GM12878 (cell line): ENCODE measurements at regions not wholly inside any gene's neighbourhood (a gene's known extent, or its start where the extent isn't known, plus 50 kb on each side); places are given as distances from the start of the nearest gene placed in this dataset.

Experiments used
- ATAC-seq: fragments of 200-7000 bp; cut with Tn5 transposase; 3 replicates; pipeline ENCODE4 v1.9.1; 2020; ENCODE audit warnings: mild to moderate bottlenecking, moderate library complexity
- BruUV-seq: library from RNA; stranded (reverse); fragments of 400-500 nt; replicated peaks from 2 replicates; lab custom pipeline; 2021; lab: Mats Ljungman, UMichigan
- CTCF ChIA-PET: fragments of 300-600 bp; sonication (Branson Sonifier 250); formaldehyde crosslinking; extraction: SDS; loops from one replicate; lab custom pipeline; 2021; ENCODE audit warnings: inconsistent platforms; lab: Yijun Ruan, JAX
- POLR2A ChIA-PET: fragments of 350-600 bp; formaldehyde crosslinking; extraction: SDS; loops from one replicate; lab custom pipeline; 2021; ENCODE audit warnings: inconsistent platforms; lab: Charles Lee
- RAD21 ChIA-PET: fragments of 300-600 bp; sonication (Branson Sonifier 250); formaldehyde crosslinking; loops from one replicate; lab custom pipeline; 2023; ENCODE audit warnings: antibody characterized with exemption; ENCODE audit not compliant: unreplicated experiment; lab: Charles Lee
- SMC1A ChIA-PET: fragments of 300-600 bp; sonication (Branson Sonifier 250); formaldehyde crosslinking; loops from one replicate; lab custom pipeline; 2023; ENCODE audit not compliant: unreplicated experiment, uncharacterized antibody; lab: Charles Lee
- DNase-seq: peaks from one replicate; pipeline ENCODE4 v3.0.0-alpha.2; 2011; ENCODE audit warnings: low read depth, low spot score
- FAIRE-seq: peaks from 3 replicates; lab custom pipeline; 2011; peaks lifted over from hg19 to GRCh38; lab: Jason Lieb, UNC
- H2AFZ ChIP-seq: 2 replicates; pipeline ENCODE4 v1.6.0; 2011; ENCODE audit warnings: low read depth, low read length, control low read depth; ENCODE audit not compliant: control insufficient read depth
- H3K27ac ChIP-seq: 2 replicates; pipeline ENCODE4 v1.5.1; 2011; ENCODE audit warnings: control low read depth; ENCODE audit not compliant: control insufficient read depth, insufficient read depth
- H3K27me3 ChIP-seq, 2 experiments: replicated peaks in 1 of 2; 2 replicates each; pipeline versions ENCODE4 v1.6.0 to v1.6.1; 2011; ENCODE audit warnings: low read length in 1 of 2; ENCODE audit not compliant: control insufficient read depth in 2 of 2, insufficient read depth in 2 of 2
- H3K36me3 ChIP-seq, 2 experiments: 2 replicates each; pipeline ENCODE4 v1.5.1; 2011; ENCODE audit warnings: low read length in 1 of 2; ENCODE audit not compliant: control insufficient read depth in 2 of 2, insufficient read depth in 2 of 2
- H3K4me1 ChIP-seq: 2 replicates; pipeline ENCODE4 v1.6.1; 2011; ENCODE audit warnings: mild to moderate bottlenecking, low read length, moderate library complexity, mixed read lengths; ENCODE audit not compliant: control insufficient read depth, insufficient read depth
- H3K4me2 ChIP-seq: 2 replicates; pipeline ENCODE4 v1.6.0; 2011; ENCODE audit warnings: control low read depth; ENCODE audit not compliant: control insufficient read depth, insufficient read depth
- H3K4me3 ChIP-seq: fragments of 200-600 bp; sonication (generic); 2 replicates; pipeline ENCODE4 v1.5.1; 2016
- H3K79me2 ChIP-seq: 2 replicates; pipeline ENCODE4 v1.6.0; 2011; ENCODE audit warnings: low read length; ENCODE audit not compliant: control insufficient read depth, insufficient read depth
- H3K9ac ChIP-seq: 2 replicates; pipeline ENCODE4 v1.8.0; 2011; ENCODE audit warnings: low read length, control low read depth, mixed read lengths; ENCODE audit not compliant: control insufficient read depth, insufficient read depth
- H3K9me3 ChIP-seq: replicated peaks from 3 replicates; pipeline ENCODE4 v1.5.1; 2011; ENCODE audit warnings: mild to moderate bottlenecking, low read length; ENCODE audit not compliant: control insufficient read depth, insufficient read depth
- H4K20me1 ChIP-seq: 2 replicates; pipeline ENCODE4 v1.6.0; 2011; ENCODE audit not compliant: control insufficient read depth, insufficient read depth
- JUNB ChIP-seq: IDR thresholded peaks from 2 replicates; pipeline ENCODE4 v1.6.1; 2016; ENCODE audit warnings: antibody characterized with exemption, mild to moderate bottlenecking
- KLF5 ChIP-seq: fragments of 450-650 bp; IDR thresholded peaks from 2 replicates; pipeline ENCODE4 v1.6.1; 2014; ENCODE audit warnings: mild to moderate bottlenecking; ENCODE audit not compliant: partially characterized antibody
- PAX5 ChIP-seq: IDR thresholded peaks from 2 replicates; pipeline ENCODE4 v1.6.1; 2011; ENCODE audit warnings: low read depth, low read length, borderline replicate concordance
- PAX8 ChIP-seq: fragments of 450-650 bp; IDR thresholded peaks from 2 replicates; pipeline ENCODE4 v1.6.1; 2017; ENCODE audit warnings: mild to moderate bottlenecking, moderate library complexity
- WGBS: methylation state at CpG from one replicate; pipeline ENCODE4 v1.1.6; 2016; ENCODE audit warnings: low lambda C conversion rate; ENCODE audit not compliant: insufficient replicate concordance, insufficient coverage; ENCODE audit errors: missing lambda C conversion rate; 5-methylcytosine and 5-hydroxymethylcytosine counted together
- in situ Hi-C: fragments of 300-500 bp; cut with MboI; formaldehyde crosslinking; loops from 9 replicates; pipeline ENCODE4 v1.14.3; 2018; ENCODE audit warnings: mixed read lengths
- intact Hi-C: fragments of 100-400 bp; cut with micrococcal nuclease; formaldehyde crosslinking; loops from one replicate; pipeline ENCODE4 v1.14.2; 2022; ENCODE audit not compliant: unreplicated experiment
- TF ChIP-seq, protein P1 (sequence below): fragments of 450-650 bp; IDR thresholded peaks from 2 replicates; pipeline ENCODE4 v1.6.1; 2017; ENCODE audit warnings: mild to moderate bottlenecking, low read depth, inconsistent platforms; ENCODE audit not compliant: poor library complexity, severe bottlenecking

DNA sequence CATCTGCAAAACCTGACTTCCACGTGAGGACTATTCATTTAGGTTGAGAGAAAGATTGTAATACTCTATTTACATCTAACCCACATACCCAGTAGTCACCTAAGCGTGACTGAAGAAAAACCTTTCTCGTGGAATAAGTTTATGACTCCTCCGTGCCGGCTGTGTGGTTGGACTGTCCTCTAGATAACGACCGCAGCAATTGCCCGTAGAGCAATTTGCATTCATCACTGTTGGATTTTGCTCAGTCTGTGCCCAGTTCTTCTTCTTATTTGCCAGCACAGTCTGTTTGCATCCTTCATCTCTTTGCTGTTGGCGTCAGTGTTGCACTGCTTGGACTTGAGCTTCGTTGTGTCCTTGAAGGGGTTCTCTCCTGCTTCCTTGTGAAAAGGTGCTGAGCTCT lies 131.3 kb downstream of the CYB561 start:
- FAIRE-seq = no peak
- ChIA-PET POLR2A (no interaction called here), RAD21 (no interaction called here), CTCF (no interaction called here), SMC1A (no interaction called here)
- no peaks in the 10 kb centered on the region for H4K20me1 ChIP-seq
- H3K79me2 ChIP-seq = no peaks in the 10 kb centered on the region
- H3K27me3 ChIP-seq = no peaks in the 10 kb centered on the region
- TF ChIP-seq PAX5 (no peak), JUNB (no peak)
- H3K4me2 ChIP-seq = no peak overlapping the region
- H3K4me1 ChIP-seq = no peaks in the 10 kb centered on the region
- 39% methylated on average over 10 of the region's 10 CpGs for WGBS
- H2AFZ ChIP-seq = no peak overlapping the region
- in situ Hi-C loops (no loop called here), intact Hi-C loops (no loop called here)
- no peak overlapping the region for H3K9ac ChIP-seq
- no peak for ATAC-seq
- no peak overlapping the region for H3K4me3 ChIP-seq
- no TSS peak for BruUV-seq
- H3K36me3 ChIP-seq = no peaks in the 10 kb centered on the region
- DNase-seq = no peak
- no peaks in the 10 kb centered on the region for H3K9me3 ChIP-seq
- no peak overlapping the region for H3K27ac ChIP-seq

DNA sequence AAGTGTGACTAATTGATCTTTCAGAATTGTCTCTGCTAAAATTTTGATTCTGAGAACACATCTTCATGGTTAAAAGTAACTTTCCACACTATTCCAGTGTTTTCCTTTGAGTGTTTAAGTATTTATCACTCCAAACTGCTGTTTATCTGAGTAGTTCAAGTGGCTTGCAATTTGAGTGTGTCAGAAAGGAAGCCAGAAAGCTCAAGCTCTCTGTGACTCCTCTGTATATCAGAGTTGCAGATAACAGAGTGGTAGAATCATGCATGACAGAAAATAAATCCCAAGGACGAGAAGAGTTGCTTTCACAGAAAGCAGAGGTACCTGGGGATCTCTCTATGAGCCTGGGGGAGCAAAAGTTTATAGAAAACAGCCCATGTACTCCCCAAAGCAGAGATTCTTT lies 130.0 kb downstream of the CYB561 start:
- ChIA-PET RAD21 (no interaction called here), POLR2A (no interaction called here), SMC1A (no interaction called here), CTCF (interaction anchor here (1.1 kb wide), 1 partner anchor 91 kb away, joined by 3 read pairs; no protein-coding TSS in a partner anchor)
- TF ChIP-seq PAX8 (no peak), KLF5 (no peak)
- TF ChIP-seq, protein P1, sequence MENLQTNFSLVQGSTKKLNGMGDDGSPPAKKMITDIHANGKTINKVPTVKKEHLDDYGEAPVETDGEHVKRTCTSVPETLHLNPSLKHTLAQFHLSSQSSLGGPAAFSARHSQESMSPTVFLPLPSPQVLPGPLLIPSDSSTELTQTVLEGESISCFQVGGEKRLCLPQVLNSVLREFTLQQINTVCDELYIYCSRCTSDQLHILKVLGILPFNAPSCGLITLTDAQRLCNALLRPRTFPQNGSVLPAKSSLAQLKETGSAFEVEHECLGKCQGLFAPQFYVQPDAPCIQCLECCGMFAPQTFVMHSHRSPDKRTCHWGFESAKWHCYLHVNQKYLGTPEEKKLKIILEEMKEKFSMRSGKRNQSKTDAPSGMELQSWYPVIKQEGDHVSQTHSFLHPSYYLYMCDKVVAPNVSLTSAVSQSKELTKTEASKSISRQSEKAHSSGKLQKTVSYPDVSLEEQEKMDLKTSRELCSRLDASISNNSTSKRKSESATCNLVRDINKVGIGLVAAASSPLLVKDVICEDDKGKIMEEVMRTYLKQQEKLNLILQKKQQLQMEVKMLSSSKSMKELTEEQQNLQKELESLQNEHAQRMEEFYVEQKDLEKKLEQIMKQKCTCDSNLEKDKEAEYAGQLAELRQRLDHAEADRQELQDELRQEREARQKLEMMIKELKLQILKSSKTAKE = no peak
- in situ Hi-C loops = no loop called here
- FAIRE-seq (no peak), ATAC-seq (no peak), DNase-seq (no peak)
- Histone ChIP-seq H2AFZ (no peak overlapping the region), H3K79me2 (no peaks in the 10 kb centered on the region), H3K9me3 (no peaks in the 10 kb centered on the region), H3K27ac (no peak overlapping the region), H3K4me3 (no peak overlapping the region), H3K4me2 (no peak overlapping the region), H3K36me3 (no peaks in the 10 kb centered on the region), H4K20me1 (no peaks in the 10 kb centered on the region), H3K9ac (no peak overlapping the region), H3K27me3 (no peaks in the 10 kb centered on the region), H3K4me1 (no peaks in the 10 kb centered on the region)
- BruUV-seq = no TSS peak
- 0% methylated on average over 1 of the region's 1 CpG for WGBS
- intact Hi-C loops = no loop called here
